Skin epidermis (tissue), 12 donors: ENCODE measurements at regions not wholly inside any gene's neighbourhood (a gene's known extent, or its start where the extent isn't known, plus 50 kb on each side); places are given as distances from the start of the nearest gene placed in this dataset.
"Not testable (repeated sequence)": the region's sequence is repeated elsewhere in the genome, so short reads cannot be mapped to it uniquely, and the experiment has no call there.

Source experiments
- H3K27ac ChIP-seq, 21 experiments: fragments of 200-600 bp; sonication (generic) in 11 of 21; one replicate each; pipeline ENCODE4 v1.5.0; 2020; ENCODE audit warnings: mild to moderate bottlenecking in 3 of 21, inconsistent platforms in 2 of 21, moderate library complexity in 2 of 21
- H3K4me3 ChIP-seq, 7 experiments: fragments of 200-600 bp; sonication (generic) in 2 of 7; one replicate each; pipeline ENCODE4 v1.5.0; 2020; ENCODE audit warnings: inconsistent platforms in 2 of 7, mild to moderate bottlenecking in 2 of 7, moderate library complexity in 1 of 7

GRCh38 chr9:38269775-38270174 is 122.7 kb upstream of the ALDH1B1 start:
- H3K4me3 ChIP-seq, result no peak overlapping the region
- H3K27ac ChIP-seq, result no peak overlapping the region

GRCh38 chr9:38263532-38263931 is 129.0 kb upstream of the ALDH1B1 start:
- H3K4me3 ChIP-seq, result no peak overlapping the region
- no peak overlapping the region for H3K27ac ChIP-seq

GRCh38 chr9:38259519-38260218 is 132.8 kb upstream of the ALDH1B1 start:
- no peak overlapping the region for H3K4me3 ChIP-seq
- H3K27ac ChIP-seq, result no peak overlapping the region

GRCh38 chr9:38259056-38259455 is 133.4 kb upstream of the ALDH1B1 start:
- Histone ChIP-seq H3K4me3 (no peak overlapping the region), H3K27ac (no peak overlapping the region)

- H3K4me3 ChIP-seq, result no peak overlapping the region
- no peak overlapping the region for H3K27ac ChIP-seq
Measured at GRCh38 chr9:38257626-38258215, 134.8 kb upstream of the ALDH1B1 start.

GRCh38 chr9:38256461-38256860 is 136.0 kb upstream of the ALDH1B1 start:
- Histone ChIP-seq H3K27ac (no peak overlapping the region), H3K4me3 (no peak overlapping the region)

GRCh38 chr9:38255599-38255998 is 136.9 kb upstream of the ALDH1B1 start:
- H3K4me3 ChIP-seq, result no peak overlapping the region
- no peak overlapping the region for H3K27ac ChIP-seq

GRCh38 chr9:38254756-38255155 is 137.7 kb upstream of the ALDH1B1 start:
- H3K4me3 ChIP-seq, result no peak overlapping the region
- H3K27ac ChIP-seq, result no peak overlapping the region

- Histone ChIP-seq H3K4me3 (no peak overlapping the region), H3K27ac (no peak overlapping the region)
Measured at GRCh38 chr9:38254151-38254550, 138.4 kb upstream of the ALDH1B1 start.

- no peak overlapping the region for H3K27ac ChIP-seq
- H3K4me3 ChIP-seq, result no peak overlapping the region
Measured at GRCh38 chr9:38253200-38253599, 139.3 kb upstream of the ALDH1B1 start.

GRCh38 chr9:38251036-38251860 is 141.3 kb upstream of the ALDH1B1 start:
- no peak overlapping the region for H3K27ac ChIP-seq
- H3K4me3 ChIP-seq, result no peak overlapping the region

GRCh38 chr9:38250279-38251035 is 142.0 kb upstream of the ALDH1B1 start:
- H3K4me3 ChIP-seq, result no peak overlapping the region
- H3K27ac ChIP-seq, result no peak overlapping the region

- H3K4me3 ChIP-seq, result no peak overlapping the region
- no peak overlapping the region for H3K27ac ChIP-seq
Measured at GRCh38 chr9:38249587-38250210, 142.8 kb upstream of the ALDH1B1 start.

GRCh38 chr9:38249049-38249448 is 143.5 kb upstream of the ALDH1B1 start:
- Histone ChIP-seq H3K4me3 (no peak overlapping the region), H3K27ac (no peak overlapping the region)

GRCh38 chr9:38246833-38247232 is 145.7 kb upstream of the ALDH1B1 start:
- Histone ChIP-seq H3K4me3 (no peak overlapping the region), H3K27ac (no peak overlapping the region)

- no peak overlapping the region for H3K4me3 ChIP-seq
- H3K27ac ChIP-seq, result no peak overlapping the region
Measured at GRCh38 chr9:38244971-38245370, 147.5 kb upstream of the ALDH1B1 start.

- no peak overlapping the region for H3K27ac ChIP-seq
- no peak overlapping the region for H3K4me3 ChIP-seq
Measured at GRCh38 chr9:38243993-38244392, 148.5 kb upstream of the ALDH1B1 start.

- H3K4me3 ChIP-seq, H3K27ac ChIP-seq: not testable (repeated sequence)
Measured at GRCh38 chr9:38242151-38242550, 150.4 kb upstream of the ALDH1B1 start.

GRCh38 chr9:38240051-38240450 is 152.5 kb upstream of the ALDH1B1 start:
- H3K27ac ChIP-seq, result no peak overlapping the region
- H3K4me3 ChIP-seq, result no peak overlapping the region

GRCh38 chr9:38235244-38235643 is 157.3 kb upstream of the ALDH1B1 start:
- Histone ChIP-seq H3K4me3 (no peak overlapping the region), H3K27ac (no peak overlapping the region)
